Esophagus mucosa (tissue), 1 donor: ENCODE measurements at regions not wholly inside any gene's neighbourhood (a gene's known extent, or its start where the extent isn't known, plus 50 kb on each side); places are given as distances from the start of the nearest gene placed in this dataset.
"Not testable (repeated sequence)": the region's sequence is repeated elsewhere in the genome, so short reads cannot be mapped to it uniquely, and the experiment has no call there.

ENCODE experiments used
- ATAC-seq: fragments of 200-7000 bp; cut with Tn5 transposase; one replicate; pipeline ENCODE4 v1.9.1; 2020
- donor health status: DM: yes; HTN: yes; CAD: no.

DNA sequence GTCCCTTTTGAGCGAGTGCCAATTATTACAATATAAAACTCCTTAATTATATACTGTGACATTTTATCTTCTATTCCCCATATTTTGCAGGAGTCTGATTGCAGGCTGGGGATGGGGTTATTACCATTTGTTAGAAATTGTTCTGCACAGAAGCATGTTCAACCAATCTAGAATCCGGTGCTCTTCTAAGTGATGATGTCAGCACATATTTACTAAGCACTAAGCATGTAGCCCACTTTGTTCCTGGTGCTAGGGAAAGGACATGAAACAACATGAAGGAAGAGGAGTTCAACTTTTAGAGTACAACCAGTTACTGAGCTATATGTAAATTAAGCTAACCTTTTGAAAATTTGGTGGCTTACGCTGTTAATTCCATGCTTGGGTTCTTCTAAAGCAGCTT, 52.8 kb upstream of the IL1RAPL2 start:
- no peak for ATAC-seq

DNA sequence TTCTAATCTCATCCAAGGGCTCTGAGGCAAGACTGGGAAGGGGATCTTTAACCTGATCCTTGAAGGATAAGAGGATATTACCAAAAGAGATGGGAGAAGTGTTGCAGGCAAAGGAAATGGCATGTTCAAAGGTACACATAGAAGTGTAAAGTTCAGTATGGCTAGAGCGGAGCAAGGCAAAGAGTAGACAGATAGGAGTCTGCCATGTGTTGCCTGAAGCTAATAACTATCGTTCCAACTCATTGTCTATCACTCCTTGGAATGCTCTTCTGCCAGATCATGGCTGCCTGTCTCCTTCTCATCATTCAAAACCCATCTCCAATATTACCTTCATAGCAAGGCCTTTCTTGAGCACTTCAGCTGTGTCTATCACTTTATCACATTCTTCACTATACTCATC, 55.2 kb upstream of the IL1RAPL2 start:
- no peak for ATAC-seq

DNA sequence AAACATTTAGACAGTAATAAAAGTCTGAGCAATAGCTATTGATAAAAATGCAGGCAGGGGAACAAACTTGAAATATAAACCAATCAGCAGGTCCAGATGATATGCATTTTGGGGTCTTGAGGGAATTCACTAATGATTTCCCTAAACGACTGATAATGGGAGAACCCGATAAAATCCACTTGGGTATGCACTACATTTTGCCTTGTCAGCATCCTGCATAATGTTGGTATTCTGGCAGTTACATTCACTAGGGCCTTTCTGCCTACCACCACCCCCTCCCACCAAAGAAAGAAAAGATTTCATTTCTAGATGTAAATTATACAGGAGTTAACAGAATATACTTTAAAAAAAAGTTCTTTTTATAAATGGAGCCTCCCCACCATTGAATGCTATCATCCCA, 63.5 kb upstream of the IL1RAPL2 start:
- no peak for ATAC-seq

DNA sequence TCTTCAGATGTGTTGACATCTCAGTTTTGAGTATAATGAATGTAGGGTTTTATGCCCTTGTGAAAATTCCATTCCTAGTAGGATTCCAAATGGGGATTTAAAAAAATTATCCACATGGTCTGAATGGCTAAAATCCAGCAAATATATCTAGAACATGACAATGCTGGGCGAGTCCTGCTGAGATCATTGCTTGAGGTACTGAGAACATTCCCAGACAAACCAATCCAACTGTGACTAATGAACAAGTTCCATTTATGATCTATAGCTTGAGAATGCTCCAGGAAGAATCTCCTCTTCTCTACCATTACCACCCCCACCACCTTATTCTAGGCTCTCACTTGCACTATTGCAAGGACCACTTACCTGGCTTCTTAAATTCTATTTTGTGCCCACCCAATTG, 77.2 kb upstream of the IL1RAPL2 start:
- ATAC-seq = no peak

DNA sequence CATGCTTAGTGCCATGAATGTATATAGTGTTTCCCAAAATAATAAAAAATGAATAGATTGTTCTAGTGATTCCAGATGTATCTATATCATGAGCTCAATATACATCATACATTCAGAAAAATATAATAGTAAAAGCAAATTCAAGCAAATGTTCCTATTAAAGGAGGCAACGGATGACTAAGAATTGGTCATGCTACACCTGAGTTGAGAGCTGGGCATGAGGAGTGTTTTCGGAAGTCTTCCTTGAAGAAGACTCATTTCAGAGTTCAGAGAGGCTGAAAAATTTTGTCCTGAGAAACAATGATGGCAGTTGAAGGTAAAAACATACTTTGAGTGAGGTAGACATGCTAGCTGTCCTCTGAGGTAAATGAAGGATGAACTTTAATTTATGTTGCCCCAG, 79.3 kb upstream of the IL1RAPL2 start:
- ATAC-seq = no peak

DNA sequence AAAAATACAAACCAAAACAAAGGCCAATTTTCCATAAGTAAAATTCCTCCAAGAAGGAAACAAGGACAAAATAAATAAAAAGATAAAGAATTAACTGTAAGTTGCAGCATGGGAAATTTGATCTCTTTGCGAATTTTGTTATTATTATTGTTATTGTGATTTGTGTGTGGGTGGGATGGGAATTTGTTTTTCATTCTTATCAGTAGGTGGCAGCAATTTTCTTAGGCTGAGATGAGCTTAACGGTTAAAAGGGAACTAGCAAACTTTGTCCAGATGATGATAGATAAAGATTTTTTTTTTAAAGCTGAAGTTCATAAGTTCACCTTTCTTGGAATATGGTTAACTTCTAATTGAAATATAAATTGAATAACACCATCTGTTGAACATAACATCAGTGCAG, 83.2 kb upstream of the IL1RAPL2 start:
- ATAC-seq = no peak

DNA sequence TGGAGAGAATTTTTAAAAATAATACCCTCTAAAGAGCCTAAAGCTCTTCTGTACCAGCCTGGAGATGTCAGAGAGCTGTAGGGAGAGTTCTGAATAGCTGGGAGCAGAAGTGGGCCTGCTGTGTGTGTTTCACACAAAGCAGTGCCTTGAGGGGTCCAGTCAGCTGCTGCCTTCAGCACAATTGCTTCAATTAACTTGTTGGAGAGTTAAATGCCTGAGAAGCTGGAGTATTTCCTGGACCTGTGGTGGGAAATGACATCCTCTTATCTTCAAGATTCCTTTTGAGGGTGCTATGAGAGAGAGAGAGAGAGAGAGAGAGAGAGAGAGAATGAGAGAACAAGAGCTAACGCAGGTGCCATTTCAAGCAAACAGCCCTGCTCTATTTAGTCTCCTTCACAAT, 96.2 kb upstream of the IL1RAPL2 start:
- no peak for ATAC-seq

DNA sequence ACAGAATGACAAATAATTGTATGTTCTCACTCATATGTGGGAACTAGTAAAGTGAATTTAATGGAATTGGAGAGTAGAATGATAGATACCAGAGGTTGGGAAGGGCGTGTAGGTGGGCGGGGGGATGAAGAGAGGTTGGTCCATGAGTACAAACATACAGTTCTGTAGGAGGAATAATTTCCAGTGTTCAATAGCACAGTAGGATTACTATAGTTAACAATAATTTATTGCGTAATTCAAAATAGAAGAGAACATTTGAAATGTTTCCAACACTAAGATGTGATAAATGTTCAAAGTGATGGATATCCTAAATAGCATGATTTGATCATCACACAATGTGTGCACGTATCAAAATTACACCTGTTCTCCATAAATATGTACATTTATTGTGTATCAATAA, 106.2 kb upstream of the IL1RAPL2 start:
- no peak for ATAC-seq

DNA sequence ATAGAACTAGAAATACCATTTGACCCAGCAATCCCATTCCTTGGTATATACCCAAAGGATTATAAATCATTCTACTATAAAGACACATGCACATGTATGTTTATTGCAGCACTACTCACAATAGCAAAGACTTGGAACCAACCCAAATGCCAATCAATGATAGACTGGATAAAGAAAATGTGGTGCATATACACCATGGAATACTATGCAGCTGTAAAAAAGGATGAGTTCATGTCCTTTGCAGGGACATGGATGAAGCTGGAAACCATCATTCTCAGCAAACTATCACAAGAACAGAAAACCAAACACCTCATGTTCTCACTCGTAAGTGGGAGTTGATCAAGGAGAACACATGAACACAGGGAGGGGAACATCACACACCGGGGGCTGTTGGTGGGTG, 108.9 kb upstream of the IL1RAPL2 start:
- ATAC-seq = not testable (repeated sequence)

DNA sequence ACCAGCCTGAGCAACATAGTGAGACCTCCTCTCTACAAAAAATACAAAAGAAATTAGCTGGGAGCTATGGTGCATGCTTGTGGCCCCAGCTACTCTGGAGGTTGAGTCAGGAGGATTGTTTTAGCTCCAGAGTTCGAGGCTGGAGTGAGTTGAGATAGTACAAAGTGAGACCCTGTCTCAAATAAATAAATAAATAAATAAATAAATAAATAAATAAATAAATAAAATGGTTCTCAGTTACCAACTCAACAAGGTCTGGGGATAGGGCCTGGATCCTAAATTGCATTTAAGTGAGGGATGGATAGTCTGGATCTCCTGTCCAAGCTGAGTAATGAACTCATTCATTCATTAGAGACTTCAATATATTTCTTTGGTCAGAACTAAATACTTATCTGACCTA, 115.7 kb upstream of the IL1RAPL2 start:
- ATAC-seq = no peak

DNA sequence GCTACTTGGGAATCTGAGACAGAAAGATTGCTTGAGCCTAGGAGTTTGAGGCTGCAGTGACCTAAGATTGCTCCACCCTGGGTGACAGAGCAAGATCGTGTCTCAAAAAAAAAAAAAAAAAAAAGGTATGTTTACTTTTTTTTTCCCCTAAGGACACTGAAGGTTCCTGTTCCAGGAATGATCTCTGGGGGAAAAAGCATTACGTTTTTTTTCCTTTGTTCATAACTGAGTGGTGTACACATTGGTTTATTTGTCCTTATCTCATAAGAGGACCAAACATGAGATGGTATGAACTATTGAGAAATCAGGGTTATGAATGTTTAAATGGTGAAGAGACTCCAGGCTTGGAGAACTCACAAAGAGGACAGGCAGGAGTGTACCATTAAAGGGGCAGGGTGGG, 120.4 kb upstream of the IL1RAPL2 start:
- ATAC-seq = no peak

DNA sequence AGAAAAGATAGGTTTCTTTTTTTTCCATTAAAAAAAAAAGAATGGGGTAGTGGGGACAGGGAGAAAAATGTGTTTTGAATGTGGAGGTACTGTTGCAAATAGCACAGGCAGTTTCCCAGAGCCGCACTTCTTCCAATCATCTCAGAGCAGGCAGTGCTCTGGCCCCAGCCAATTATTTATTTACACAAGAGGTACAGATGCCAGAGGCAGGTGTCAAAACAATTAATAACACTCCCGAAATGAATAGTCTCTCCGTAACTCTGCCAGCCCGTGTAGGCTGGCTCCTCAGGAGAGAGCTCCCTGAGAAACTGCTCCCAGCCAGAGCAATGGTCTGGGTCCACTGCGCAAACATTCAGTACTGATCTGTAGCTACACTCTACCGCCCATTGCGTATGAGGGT, 130.8 kb upstream of the IL1RAPL2 start:
- peak; percentile 71 for ATAC-seq

DNA sequence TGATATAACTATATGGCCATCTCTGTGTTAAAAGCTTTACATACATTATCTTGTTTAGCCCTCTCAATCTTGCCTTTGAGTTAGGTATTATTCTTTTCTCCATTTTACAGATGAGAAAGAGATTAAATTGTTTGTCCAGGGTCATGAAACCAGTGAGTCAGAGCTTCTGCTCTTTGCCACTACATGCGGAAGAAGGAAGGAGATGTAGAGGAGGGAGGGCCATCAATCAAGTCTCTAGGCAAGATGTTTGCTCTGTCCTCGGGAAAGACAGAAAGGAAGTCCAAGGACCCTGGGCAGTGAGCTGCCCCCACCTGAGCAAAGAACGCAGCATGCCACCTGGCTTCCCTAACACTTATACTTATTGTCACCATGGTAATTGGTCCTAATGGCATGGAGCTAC, 133.7 kb upstream of the IL1RAPL2 start:
- ATAC-seq = peak; percentile 35

DNA sequence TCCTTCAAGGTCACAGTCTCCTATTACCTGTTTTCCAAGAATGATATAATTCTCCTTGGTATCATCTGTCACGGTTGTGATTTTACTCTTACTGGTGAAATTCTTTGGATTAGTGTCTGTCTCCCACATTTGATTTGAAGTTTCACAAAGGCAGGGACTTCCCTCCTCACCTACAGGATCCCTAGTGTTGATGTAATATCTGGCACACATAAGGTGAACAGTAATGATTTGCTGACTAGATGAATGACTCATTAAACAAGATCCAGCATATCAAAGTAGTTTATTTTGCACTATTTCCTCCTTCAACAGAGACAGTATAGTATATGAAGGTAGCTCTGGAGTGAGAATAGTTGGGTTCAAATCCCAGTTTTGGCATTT, 135.3 kb upstream of the IL1RAPL2 start:
- peak; percentile 78 for ATAC-seq

DNA sequence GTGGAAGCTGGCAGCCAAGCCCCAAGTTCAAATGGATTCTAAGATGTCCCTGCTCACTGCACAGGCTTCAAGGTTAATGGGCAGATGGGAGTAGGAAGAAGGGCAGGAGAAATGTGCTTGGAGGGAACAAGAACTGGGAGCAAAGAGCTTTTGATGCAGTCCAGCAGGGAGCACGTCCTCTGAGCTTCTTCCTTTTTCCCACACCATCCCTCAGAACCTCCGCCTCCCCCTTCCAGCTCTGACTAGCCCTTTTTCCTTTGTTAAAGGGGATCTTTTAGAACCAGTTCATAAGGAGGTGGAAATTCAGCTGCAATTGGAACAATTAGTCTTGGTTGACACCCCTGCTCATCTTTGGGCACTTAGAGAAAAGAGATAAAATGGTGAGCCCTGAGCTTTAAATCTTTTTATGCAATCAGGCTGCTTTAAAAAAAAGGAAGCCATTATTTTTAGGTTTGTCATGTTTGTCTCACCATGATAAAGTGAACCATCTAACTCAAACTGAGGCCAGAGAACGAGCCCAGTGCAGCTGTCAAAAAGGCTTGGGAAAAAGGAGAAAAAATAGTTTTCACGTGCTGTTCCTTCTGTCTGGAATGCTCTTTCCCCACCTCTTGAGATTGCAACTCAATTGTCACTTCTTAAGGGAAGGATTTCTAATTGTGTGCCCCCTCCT, 135.8 kb upstream of the IL1RAPL2 start:
- no peak for ATAC-seq

DNA sequence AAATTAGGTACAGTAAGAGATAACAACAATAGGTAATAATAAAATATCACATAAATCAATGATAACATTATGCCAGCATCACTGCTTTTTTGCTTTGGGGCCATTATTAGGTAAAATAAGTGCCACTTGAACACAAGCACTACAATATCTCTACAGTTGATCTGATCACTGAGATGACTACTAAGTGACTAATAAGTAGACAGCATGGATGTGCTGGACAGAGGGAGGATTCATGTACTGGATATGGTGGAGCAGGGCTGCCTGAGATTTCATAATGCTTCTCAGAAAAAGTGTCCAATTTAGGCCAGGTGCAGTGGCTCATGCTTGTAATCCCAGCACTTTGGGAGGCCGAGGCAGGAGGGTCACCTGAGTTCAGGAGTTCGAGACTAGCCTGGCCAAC, 137.8 kb upstream of the IL1RAPL2 start:
- ATAC-seq = no peak

DNA sequence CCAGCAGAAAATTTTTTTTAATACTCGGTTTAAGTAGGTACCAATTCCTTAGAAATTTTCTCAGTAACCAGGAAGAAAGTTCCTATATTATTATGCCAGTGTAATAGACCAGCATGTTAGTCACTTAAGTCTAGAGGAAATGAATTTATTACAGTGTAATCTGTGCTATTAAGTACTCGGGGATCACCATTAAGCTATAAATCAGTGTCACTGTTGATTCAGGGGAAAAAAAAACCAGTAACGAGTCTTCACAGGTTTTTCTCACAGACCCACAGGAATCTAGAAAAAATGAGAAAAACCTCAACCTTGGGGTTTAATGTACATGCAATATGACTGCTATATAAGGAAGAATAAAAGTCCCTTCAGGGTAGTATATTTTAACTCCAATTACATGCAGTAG, 138.3 kb upstream of the IL1RAPL2 start:
- no peak for ATAC-seq

DNA sequence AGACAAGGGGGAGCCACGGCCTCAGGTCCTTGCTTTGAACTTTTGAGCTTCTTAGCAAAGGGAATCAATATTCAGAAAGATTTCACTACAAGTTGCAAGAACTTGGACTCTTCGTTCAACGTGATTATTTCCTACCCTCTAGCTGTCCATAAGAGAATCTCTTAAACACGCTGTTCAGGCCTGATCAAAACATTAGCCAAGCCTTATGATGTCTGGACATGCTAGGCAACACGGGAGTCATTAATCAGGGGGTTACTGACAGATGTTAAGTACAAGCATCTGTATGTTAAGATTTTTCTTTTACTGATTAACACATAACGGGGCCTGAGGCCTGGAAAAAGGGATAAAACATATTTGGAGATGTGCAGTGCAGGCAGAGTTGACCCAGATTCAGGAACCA, 138.9 kb upstream of the IL1RAPL2 start:
- no peak for ATAC-seq

DNA sequence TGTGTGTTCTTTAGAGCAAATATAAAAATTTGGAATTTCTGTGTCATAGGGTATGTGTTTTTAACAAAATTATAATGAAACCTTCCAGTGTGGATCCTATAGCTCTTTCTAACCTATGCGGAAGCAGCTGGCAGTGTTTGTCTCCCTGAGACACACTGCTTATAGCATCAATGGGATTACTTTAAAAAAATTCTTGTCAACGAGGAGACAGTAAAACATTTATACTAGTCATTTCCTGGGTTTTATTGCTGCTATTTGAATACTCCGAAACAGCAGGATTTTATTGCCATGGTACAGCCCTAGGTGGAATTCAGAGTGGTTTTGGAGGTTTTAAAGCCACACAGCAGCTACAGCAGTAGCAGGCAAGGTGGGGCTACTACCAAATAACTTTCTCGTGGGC, 145.1 kb upstream of the IL1RAPL2 start:
- no peak for ATAC-seq

DNA sequence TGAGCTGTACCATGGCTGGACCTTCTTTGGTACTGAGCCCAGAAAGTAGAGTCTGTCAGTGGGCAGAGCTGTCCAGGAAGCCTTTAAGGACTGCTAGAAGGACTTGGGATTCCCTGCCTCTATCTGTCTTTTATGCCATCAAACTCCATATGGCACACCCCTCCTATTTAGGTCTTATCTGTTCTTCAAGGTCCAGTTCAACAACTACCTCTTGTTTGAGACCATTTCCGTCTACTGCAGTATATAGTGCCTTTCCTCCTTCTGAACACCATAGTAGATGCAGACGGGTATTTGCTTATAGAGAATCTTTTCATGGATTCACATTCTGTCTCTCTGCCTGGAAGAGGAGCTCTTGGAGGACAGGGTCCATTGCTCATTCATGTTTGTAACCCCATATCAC, 146.1 kb upstream of the IL1RAPL2 start:
- ATAC-seq = no peak

DNA sequence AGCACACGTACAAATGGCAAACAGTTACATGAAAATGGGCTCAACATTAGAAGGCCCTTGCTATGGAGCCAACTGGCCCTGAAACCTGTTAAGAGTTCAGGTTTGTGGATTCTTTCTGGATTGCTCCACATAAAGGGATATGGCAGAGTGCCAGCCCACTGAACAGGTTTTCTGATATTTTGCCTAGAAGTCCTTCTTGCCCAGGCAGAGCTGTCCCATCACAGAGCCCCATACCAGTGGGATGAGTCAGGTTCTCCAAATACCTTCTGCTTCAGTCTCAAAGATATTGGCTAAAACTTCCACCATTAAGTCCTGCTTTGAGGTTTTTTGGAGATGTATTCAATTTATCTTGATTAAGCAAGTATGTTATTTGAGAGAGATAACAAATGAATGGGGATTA, 146.8 kb upstream of the IL1RAPL2 start:
- ATAC-seq = peak; percentile 58

DNA sequence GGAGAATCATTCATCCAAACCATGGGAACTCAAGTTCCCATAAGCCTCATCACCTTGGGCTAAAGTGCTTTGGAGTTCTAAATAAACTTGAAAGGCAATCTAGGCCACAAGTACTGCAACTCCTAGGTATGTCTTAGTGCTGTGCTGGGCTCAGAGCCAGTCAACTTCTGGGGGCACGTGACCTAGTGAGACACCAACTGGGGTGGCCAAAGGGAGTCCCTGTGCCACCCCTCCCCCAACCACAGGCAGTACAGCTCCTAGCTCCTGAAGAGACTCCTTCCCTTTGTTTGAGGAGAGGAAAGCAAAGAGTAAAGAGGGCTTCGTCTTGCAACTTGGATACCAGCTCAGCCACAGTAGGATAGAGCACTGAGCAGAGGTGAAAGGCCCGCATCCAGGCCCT, 154.2 kb upstream of the IL1RAPL2 start:
- no peak for ATAC-seq

DNA sequence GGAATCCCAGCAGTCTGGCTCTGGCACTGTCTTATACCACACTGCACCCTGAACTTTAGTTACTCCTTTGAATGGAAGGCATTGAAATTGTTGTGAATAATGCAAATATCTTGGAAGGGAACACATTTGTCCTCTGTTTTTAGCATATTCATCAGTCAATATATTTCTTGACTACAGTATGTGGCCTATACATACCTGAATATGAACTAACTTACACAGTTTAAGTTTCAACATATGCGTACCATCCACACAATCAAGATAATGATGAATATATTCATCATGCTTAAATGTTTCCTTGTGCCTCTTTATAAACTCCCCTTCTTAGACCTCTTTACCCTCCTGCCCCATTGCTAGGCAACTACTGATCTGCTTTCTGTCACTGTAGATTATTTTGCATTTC, 145.7 kb upstream of the ESX1 start:
- ATAC-seq = no peak

DNA sequence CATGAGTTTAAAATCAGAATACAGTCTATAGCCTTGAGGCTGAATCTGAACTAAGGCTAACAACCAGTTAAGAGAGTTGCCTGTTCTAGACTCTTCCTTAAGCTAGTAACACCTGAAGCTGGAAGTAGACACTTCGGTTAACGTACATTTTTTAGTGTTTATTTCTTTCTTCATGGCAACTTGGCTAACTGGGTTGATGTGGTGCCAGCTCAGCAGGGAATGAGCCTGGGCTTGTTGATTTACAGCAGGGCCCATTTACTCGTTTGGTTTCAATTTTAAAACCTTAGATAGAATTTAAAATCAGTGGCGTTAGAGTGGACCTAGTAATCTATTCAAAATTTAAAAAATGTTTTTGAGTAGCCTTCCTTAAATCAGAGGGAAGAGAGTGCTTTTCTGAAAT, 137.6 kb upstream of the ESX1 start:
- ATAC-seq = no peak

DNA sequence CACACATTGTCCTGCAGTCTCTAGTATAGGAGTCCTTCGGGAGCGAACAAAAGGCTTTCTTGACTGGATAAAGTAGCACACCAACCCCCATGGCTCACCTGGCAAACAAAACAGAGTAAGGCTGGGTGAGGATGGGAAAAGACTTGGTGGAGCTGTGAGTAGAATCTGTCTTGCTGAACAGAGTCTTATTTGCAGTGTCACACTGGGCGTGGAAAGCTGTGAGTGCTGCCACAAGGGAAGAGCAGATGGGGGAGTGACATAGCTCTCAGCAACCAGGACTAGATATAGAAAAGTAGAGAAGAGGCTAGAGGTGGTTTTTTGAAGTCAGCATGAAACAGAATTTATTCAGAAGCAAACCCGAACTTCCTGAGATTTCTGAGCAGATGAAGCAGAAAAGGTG, 137.2 kb upstream of the ESX1 start:
- peak; percentile 17 for ATAC-seq

DNA sequence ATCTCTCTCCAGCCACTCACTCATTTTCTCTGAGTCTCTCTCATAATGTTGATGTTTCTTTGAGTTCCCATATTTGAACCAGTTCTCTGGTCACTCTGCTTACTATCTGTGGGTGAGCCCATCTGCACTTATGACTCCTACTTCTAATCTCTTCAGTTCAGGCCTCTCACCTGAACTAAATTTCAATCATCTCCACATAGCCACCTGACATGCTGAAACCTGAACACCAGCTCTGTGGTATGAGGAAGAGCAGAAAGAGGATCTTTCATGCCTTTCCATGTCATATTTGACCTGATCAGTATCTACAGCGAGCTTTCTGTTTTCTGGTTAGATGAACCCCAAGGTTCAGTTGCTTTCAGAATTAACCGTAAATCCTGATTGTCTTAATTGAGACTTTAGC, 122.2 kb upstream of the ESX1 start:
- no peak for ATAC-seq
